GM19240 (cell line): ENCODE measurements at regions not wholly inside any gene's neighbourhood (a gene's known extent, or its start where the extent isn't known, plus 50 kb on each side); places are given as distances from the start of the nearest gene placed in this dataset.
"Not testable (repeated sequence)": the region's sequence is repeated elsewhere in the genome, so short reads cannot be mapped to it uniquely, and the experiment has no call there.

Experiments used
- DNase-seq: peaks from one replicate; pipeline ENCODE4 v3.0.0; 2011; ENCODE audit warnings: low spot score; ENCODE audit not compliant: insufficient read length

DNA sequence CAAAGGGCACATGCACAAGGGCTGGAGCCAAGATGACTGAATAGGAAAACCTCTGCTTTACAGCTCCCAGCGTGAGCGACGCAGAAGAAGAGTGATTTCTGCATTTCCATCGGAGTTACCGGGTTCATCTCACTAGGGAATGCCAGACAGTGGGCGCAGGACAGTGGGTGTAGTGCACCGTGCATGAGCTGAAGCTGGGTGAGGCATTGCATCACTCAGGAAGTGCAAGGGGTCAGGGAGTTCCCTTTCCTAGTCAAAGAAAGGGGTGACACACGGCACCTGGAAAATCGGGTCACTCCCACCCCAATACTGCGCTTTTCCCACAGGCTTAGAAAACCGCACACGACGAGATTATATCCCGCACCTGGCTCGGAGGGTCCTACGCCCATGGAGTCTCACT is 64.5 kb upstream of the HTR1E start:
- not testable (repeated sequence) for DNase-seq

DNA sequence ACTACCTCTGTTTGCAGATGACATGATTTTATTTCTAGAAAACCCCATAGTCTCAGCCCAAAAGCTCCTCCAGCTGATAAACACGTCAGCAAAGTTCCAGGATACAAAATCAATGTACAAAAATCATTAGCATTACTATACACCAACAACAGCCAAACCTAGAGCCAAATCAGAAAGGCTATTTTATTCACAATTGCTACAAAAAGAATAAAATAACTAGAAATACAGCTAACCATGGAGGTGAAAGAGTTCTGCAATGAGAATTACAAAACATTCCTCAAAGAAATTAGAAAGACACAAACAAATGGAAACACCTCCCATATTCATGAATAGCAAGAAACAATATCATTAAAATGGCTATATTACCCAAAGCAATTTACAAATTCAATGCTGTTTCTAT is 65.6 kb upstream of the HTR1E start:
- DNase-seq: no peak

- no peak for DNase-seq
Observed at GRCh38 chr6:86869500-86869899, 67.8 kb upstream of the HTR1E start.

DNA sequence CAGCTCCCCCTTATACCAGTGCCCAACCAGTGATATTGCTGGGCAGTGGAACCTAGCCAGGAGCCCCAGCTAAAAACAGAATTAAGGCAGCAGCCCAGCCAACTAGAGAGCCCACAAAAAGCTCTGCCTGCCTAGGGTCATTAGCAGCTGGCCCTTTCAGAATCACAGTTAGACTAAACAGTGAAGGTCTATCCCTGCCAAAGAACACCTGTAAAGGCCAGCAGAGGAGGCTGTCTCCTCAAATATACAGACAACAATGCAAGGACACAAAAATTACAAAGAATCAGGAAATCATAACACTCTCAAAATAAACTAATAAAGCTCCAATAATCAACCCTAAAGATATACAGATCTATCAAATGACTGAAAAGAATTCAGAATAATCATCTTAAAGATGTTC is 77.8 kb upstream of the HTR1E start:
- no peak for DNase-seq

DNA sequence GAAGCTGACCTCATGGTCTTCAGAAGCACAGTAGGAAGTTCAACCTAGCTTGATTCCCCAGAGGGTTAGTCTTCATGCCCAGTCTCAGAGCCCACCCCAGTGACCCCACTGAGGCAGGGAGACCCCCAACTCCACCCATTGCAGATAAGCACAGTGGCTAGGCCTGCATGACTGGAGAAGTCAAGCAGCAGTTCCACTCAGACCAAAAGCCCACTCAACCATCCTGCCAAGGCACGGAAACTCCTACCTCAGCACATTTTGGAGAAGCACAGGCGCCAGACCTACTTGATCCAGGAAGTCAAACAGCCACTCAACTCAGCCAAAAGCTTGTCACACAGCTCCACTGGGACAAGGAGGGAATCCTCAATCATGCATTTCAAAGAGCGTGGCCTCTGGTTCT is 78.4 kb upstream of the HTR1E start:
- no peak for DNase-seq

DNA sequence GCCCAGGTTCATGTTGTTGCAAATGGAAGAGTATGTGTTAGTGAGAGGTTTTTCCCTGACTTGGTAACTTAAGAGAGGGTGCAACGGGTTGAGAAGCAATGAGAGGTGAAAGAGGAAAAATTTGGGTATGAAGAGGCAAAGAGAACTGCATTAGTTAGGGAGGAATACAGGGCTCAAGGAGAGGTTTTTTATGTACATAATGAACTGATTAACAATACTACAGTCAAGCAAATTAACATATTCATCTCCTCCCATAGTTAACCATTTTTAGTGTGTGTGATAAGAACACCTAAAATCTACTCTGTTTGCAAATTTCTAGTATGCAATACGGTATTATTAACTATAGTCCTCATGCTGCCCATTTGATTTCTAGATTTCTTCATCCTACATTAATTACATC is 79.5 kb upstream of the HTR1E start:
- DNase-seq: no peak

GRCh38 chr6:86856937-86857563 is 80.3 kb upstream of the HTR1E start:
- DNase-seq: no peak

- DNase-seq: no peak
Observed at GRCh38 chr6:86856379-86856778, 80.9 kb upstream of the HTR1E start.

GRCh38 chr6:86848986-86849385 is 88.3 kb upstream of the HTR1E start:
- no peak for DNase-seq

DNA sequence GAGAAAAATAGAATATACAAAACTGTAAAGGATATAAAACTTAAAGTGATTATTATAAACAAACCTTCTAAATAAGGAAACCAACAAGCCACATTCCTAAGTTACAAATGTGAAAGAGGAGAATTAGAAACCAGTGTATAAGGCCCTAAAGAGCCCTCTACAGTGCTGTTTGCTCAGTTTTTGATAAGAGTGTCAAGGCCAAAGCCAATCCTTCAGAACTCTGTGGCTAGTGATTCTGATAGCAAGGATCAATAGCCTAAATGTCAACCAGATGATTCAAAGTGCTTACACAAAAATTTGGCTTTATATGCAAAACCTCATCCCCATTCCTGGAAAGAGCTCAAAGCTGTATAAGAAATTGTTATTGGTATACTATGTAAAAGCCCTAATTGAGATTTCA is 104.6 kb upstream of the HTR1E start:
- no peak for DNase-seq

DNA sequence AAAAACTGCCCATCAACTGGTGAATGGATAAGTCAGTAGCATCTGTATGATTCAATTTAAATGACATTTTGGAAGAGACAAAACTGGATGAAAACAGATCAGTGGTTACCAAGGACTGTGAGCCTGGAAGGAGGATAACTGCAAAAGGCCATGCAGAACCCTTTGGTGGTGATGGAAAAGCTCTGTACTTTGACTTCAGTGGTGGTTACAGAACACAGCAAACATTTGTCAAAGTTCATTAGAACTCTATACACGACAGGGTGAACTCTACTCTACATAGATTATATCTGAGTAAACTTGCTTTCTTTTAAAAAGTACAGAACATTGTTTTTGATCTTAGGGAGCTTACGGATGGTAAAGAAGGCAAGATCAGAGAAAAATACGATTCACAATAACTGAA is 111.9 kb upstream of the HTR1E start:
- DNase-seq: no peak

DNA sequence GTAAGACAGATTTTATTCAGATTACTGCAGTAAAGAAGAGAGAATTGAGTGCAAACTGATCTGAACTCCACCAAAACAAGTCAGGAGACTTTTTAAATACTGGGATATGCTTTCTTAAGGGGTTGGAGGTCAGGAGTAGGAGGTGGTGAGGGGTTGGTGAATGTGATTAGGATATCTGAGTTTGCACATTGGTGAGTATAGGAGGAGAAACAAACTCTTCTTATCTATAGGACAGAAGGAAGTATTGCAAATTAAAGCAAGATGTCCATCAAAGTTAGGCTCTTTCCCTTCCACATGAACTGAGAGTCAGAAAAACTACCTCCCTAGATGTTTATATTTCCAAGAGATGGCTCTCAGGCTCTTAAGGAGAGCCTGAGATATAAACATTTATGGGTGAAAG is 114.6 kb upstream of the HTR1E start:
- no peak for DNase-seq

- no peak for DNase-seq
Observed at GRCh38 chr6:86820750-86821149, 116.6 kb upstream of the HTR1E start.

DNA sequence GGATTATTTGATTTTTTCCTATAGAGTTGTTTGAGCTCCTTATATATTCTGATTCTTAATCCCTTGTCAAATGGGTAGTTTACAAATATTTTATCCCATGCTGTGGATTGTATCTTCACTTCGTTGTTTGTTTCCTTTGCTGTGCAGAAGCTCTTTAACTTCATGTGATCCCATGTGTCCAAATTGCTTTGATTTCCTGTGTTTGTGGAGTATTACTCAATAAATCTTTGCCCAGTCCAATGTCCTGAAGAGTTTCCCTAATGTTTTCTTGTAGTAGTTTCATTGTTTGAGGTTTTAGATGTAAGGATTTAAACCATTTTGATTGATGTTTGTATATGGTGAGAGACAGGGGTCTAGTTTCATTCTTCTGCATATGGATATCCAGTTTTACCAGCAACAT is 143.7 kb upstream of the HTR1E start:
- DNase-seq: no peak

GRCh38 chr6:86791476-86791875 is 145.9 kb upstream of the HTR1E start:
- DNase-seq: no peak

DNA sequence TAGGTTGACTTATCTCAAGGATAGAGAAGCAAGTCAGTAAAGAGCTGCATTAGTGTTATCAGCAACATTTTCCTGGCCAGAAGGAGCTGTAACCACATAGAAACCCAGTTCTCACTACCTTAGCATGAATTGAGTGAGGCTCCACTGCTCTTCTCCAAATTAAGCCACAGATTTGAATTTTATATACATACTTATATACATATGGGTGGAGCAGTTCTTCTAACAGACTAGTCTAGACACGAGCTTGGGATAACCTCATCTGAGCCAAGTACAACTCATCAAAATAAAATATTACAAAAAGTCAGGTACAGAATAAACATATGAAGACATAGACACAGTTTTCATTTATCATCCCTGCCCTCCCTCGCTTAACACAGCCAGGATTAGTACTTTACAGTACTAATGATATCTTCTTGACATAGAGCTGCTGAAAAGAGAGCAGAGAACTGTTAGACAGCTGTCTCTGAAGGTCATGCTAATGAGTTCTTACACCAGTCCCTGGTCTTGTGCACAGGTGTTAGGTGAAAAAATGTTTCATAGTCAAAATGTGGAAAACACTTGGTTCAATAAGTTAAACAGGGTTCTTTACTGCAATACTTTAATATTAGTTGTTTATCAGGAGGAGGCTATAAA is 147.4 kb upstream of the HTR1E start:
- no peak for DNase-seq

GRCh38 chr6:86782328-86782727 is 155.0 kb upstream of the HTR1E start:
- no peak for DNase-seq

- DNase-seq: no peak
Observed at GRCh38 chr6:86780923-86781322, 156.4 kb upstream of the HTR1E start.

DNA sequence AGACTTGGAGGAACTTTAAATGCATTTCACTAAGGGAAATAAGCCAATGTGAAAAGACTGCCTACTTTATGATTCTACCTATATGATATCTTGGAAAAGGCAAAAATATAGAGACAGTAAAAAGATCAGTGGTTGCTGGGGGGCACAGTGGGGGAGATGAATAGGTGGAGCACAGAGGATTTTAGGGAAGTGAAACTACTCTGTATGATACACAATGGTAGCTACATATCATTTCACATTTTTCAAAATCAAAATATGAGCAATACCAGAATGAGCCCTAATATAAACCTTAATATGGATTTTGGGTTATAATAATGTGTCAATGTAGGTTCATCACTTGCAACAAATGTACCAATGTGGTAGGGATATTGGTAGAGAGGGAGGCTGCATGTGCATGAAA is 161.4 kb upstream of the HTR1E start:
- no peak for DNase-seq

- DNase-seq: no peak
Observed at GRCh38 chr6:86765211-86765610, 172.1 kb upstream of the HTR1E start.

- not testable (repeated sequence) for DNase-seq
Observed at GRCh38 chr6:86759953-86760352, 177.4 kb upstream of the HTR1E start.

DNA sequence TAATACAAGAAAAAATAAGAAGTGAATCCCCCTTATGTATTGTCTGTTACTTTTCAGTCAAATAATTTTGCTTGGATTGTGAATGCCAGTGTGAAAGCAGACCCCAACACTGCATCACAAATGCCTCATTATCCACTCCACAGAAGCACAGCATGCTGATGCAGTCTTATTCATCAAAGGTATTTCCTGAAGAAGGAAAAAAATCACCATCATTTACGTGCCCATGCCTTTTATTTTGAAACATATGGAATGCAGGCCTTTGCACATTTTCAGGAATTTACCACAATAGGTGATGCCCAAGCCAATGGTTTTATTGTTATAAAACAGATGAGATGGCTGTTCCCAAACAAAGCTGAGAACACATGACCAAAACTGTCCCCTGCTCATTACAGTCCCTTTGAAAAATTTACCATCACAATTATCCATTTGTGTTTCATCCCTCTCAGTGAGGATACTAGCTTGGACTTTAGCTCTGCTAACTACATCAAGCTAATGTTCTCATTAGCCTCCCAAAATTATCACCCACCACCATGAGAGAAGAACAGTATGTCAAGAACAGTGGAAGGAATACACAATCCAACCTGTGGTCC is 180.6 kb upstream of the HTR1E start:
- no peak for DNase-seq

GRCh38 chr6:86744048-86744447 is 193.3 kb upstream of the HTR1E start:
- no peak for DNase-seq
